GM12874 (cell line): ENCODE measurements at regions not wholly inside any gene's neighbourhood (a gene's known extent, or its start where the extent isn't known, plus 50 kb on each side); places are given as distances from the start of the nearest gene placed in this dataset.

Experiments used
- TF ChIP-seq, protein P1 (sequence below): IDR thresholded peaks from 2 replicates; pipeline ENCODE4 v1.5.1; 2011; ENCODE audit warnings: low read depth, mild to moderate bottlenecking, control low read depth, low read length, moderate library complexity; ENCODE audit not compliant: insufficient read depth

DNA sequence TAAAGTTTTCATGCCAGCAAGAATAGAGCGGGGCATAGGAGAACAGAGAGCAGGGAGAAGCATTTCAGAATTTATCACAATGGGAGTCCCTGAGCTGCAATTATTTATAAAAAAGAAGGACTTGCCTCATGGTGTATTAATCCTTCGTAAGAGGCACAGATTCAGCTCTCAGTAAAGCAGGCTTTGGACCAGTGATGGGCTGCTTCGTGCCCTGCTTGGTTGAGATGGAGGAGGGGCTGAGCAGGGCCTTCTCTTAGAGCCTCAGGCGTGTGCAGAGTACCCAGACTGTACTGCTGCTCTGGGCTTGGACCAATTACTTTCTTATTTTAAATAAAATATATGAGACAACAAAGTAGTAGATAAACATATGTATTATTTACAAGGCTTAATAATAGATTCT lies 265.7 kb upstream of the SLC10A2 start:
- TF ChIP-seq, protein P1, sequence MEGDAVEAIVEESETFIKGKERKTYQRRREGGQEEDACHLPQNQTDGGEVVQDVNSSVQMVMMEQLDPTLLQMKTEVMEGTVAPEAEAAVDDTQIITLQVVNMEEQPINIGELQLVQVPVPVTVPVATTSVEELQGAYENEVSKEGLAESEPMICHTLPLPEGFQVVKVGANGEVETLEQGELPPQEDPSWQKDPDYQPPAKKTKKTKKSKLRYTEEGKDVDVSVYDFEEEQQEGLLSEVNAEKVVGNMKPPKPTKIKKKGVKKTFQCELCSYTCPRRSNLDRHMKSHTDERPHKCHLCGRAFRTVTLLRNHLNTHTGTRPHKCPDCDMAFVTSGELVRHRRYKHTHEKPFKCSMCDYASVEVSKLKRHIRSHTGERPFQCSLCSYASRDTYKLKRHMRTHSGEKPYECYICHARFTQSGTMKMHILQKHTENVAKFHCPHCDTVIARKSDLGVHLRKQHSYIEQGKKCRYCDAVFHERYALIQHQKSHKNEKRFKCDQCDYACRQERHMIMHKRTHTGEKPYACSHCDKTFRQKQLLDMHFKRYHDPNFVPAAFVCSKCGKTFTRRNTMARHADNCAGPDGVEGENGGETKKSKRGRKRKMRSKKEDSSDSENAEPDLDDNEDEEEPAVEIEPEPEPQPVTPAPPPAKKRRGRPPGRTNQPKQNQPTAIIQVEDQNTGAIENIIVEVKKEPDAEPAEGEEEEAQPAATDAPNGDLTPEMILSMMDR, result no peak

DNA sequence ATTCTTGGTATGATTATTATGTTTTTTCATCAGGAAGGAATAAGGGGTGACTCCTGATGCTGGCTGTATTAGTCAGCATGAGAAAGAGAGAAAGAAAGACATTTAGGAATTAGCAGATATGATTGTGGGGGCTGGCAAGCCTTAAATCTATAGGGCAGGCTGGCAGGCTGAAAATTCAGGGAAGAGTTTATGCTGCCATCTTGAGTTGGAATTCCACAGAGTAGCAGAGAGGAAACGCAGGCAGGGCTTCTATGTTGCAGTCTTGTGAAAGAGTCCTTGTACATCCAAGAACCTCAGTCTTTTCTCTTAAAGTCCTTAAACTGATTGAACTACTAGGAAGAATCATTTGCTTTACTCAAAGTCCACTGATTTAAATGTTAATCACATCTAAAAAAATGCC lies 262.7 kb upstream of the SLC10A2 start:
- TF ChIP-seq, protein P1, result no peak

DNA sequence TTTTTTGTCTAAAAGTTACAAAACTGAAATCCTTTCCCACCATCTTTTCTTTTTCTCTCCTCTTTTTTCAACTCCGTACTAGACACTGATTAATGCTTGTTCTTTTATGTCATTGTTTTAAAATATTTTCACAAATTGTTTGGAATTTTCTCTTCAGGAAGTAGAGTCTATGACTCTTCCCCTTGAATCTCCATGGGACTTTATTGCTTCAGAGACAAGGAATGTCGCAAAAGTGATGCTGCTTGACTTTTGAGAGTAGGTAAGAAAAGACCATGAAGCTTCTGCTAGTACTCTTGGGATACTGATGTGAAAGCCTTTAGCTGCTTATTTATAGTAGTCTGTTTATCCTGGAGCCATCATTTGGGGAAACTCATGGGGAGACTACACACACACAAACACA lies 260.1 kb upstream of the SLC10A2 start:
- TF ChIP-seq, protein P1, result no peak

GRCh38 chr13:103325672-103326071 lies 259.5 kb upstream of the SLC10A2 start:
- TF ChIP-seq, protein P1, result no peak

GRCh38 chr13:103324641-103325040 lies 258.4 kb upstream of the SLC10A2 start:
- TF ChIP-seq, protein P1, result no peak

GRCh38 chr13:103315711-103316110 lies 249.5 kb upstream of the SLC10A2 start:
- TF ChIP-seq, protein P1, result no peak

DNA sequence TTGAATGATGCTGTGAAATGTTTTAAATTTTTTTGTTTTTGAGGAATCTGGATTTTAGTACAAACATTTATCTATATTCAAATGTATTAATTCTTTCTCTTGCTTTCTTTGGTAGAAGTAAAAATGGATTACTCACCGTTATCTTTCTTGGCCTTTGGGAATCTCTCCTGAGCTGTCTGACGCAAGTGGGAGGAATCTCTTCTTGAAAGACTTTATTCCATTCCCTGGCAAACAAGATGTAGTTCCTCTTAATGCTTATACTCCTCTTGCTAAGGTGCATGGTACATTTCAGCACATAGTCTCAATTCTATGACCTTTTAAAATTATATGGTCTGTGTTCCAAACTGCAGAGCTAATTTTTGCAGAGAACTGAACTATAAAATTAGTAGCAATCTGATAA lies 246.2 kb upstream of the SLC10A2 start:
- TF ChIP-seq, protein P1, result no peak

- TF ChIP-seq, protein P1, result no peak
Observed at GRCh38 chr13:103308667-103309066, 242.4 kb upstream of the SLC10A2 start.
